ENCODE measurements at regions not wholly inside any gene's neighbourhood (a gene's known extent, or its start where the extent isn't known, plus 50 kb on each side); places are given as distances from the start of the nearest gene placed in this dataset.

DNA sequence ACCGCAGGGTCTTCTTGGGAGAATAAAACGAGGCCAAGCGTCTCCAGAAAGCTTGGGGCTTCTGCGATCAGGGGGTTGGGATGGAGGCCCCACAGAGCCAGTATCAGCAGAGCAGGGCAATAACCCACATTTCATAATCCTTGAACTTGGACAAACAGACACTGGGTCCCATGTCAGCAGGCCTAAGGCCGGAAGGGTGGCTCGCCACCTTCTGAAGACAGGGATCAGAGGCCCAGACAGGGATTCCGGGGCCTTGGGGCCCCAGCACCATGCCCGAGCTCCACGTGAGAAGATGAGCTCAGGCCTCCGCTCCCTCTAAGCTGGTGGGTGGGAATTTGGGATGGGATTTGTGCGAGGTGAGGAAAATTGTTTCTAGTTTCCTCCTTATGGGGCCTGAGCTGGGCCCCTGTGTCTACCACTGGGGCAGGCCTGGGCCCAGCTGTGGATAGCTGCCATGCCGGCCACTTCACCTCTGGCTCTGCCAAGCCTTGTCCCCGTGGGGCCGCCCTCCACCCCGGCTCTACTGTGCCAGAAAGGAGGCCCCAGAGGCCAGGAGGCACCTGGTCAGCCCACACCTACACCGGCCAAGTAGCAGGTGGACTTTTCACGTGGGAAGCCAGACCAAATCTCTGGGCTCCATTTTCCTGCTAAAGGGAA, 67.2 kb upstream of the DLK1 start:
- DNase-seq: no peak

DNA sequence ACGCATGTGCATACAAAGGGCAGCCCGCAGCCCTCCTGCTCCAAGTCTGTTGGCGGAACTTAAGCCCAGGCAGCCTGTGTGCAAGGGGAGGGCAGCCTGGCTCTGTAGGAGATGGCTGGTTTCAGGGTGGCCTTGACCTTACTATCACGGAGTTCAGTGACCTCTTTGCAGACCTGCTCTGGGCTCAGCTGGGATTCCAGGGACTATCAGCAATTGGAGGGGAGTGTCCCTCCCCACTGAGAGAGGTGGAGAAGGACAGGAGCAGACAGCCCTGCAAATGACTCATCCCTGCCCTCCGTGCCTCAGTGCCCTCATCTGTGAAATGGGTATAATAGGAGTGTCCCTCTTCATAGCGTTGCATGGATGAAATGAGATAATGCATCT, 66.2 kb upstream of the DLK1 start:
- DNase-seq: no peak

DNA sequence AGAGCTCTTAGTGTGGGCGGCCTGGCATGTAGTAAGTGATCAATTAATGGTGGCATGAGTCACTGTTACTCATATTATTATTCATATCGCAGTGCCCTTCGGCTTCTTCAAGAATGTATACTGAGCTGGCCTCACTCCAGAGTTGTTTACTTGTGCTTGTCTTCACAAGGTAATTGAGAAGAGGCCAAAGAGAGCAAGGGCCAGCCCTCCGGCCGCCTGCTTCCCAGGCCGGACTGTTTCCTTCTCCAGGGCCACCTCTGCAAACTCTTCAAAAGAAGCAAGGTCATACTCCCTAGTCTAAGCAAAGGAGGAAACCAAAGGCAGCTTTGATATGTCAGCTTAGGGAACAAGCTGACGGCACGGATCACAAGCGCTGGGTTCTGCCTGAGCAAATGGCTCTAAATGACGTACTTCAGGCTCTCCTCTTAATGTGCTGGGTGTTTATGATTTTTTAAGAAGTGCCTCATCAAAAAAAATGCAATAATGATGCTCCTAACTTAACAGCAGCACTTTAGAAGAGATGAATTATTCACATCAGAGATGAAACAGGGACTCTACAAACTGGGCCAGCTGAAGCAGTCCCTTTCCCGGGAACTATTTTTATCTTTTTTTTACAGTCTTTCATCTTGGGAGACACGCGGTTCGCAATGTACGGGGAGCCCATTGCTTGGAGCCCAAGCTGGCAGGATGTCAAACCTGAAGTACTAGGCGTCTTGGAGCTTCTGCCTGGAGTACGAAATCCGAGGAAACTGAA, 65.6 kb upstream of the DLK1 start:
- DNase-seq: no peak

DNA sequence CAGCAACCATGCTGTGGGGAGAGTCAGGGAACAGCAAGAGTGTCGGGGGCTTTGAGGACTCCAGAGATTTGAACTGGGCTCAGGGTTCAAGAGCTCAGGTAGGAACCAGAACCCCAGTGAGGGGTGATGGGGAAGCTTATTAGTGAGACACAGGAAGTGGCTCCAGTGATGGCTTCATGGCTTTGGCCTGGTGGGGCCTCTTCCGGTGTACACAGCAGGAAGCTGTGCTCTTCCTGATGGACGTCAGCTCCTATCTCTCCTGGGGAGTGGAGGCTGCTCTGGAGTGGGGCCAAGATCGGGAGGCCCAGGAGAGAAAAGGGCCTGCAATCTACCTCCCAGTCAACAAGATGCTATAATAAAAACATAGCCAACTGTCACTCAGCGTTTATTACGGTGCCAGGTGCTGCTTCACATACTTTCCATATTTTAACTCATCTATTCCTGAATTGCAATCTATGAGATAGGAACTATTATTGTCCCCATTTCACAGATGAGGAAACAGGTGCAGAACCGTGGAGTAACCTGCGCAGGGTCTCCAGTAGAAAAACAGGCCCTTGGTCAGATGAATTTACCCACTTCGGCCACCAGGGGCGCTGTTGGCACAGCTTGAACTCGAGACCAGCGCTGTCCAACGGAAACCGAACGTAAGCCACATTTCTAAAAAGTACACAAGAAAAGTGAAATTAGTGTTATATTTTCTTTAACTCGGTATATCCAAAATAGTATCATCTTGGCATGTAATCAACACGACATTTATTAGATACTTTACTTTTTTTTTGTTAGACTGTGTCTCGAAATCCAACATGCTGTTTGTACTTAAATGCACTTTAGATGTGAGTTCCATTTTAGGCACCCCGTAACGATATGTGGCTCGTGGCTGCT, 63.6 kb upstream of the DLK1 start:
- peak; percentile 40 for DNase-seq

DNA sequence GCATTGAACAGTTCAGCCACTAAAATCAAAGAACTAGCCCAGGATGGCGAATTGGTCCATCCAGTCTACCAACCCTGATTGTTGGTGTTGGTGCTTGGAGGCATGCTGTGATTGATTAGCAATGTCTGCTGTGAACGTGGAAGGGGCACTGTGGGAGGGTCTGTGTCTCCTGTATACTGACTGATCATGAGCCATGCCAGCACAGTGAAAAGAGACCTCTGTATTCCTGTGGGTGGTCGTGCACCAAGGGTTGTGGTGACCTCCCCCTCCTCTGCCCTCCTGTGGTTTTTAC, 63.0 kb upstream of the DLK1 start:
- no peak for DNase-seq

DNA sequence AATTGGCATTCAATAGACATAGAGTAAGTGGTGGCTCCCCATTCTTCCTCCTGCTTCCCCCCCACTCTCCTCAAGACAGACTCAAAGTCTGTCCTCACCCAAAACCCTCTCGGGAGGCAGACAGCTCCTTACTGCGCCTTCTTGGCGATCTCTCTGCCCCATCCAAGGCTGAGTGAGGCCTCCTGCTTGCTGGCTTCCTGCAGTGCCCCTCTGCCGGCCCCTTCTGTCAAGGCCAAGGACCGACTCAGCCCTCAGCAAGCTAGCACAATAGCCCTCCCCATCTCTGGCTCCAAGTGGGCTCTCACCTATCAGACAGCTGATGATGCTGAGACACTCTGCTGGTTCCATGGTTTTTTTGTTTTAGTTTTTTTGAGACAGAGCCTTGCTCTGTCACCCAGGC, 62.5 kb upstream of the DLK1 start:
- DNase-seq: no peak

DNA sequence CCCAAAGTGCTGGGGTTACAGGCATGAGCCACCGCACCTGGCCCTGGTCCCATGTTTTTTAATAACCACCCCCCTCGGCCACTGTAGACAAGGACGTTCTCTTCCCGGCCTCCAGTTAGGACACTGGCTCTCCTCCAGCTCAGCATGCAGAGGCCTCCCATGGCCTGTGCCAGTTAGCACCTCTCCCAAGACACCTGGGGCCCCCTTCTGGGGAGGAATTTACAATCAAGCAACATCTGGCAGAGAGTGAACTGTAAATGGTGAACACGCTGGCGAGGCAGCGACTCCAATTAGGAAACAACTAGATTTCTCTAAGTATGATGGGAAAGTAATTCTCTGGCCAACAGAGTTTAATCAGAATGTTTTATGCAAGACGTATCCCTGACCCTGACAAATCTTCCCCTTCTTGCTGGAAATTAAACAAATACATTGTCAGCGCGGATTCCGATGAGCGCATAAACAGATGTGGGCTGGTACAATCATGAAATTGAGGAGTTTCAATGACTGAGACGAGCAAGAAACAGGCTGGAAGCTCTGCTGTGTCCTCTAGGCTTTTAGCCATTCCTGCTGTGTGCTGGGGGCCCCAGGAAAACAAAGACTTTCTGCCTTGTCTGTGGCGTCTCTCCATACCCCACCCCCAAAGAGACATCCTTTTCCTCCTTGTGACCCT, 61.7 kb upstream of the DLK1 start:
- no peak for DNase-seq

DNA sequence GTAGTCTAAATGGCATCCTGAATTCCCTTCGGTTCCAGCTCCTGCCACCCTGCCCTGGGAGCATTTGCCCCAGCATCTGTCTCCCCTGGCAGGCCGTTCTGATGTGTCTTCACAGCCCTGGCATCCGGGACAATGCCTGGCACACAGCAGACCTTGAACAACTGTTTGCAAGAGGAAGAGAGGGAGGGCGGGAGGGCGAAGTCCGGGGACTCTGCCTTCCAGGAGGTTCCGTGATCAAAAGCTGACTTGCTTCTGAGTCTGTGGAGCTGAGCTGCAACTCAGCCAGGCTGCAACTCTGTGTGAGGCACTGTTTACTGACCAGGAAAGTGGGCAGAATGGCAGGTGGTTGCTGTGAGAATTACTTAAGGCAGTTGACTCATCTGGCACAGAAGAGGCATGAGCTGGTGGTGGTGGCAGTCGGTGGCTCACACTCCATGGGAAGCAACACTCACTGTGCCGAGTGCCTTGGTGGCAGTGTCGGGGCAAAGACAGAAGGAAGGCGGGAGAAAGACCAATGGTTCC, 61.1 kb upstream of the DLK1 start:
- no peak for DNase-seq

DNA sequence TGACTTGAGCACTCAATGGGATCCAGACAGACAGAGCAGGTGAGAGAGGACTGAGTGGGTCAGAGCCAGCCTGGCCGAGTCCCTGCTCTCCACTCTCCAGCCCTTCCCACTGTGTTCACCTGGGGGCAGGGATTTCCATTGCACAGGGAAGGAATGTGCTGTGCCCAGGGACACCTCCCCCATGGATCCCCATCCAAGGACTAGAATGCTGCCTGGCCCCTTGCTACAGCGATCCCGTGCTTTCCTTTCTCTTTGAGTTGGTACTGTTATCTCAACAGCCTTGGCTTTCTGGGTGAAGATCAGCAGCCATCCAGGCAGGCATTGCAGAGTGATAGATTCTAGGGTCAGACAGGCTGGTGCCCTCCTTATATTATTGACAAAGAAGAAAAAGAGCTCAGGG, 60.3 kb upstream of the DLK1 start:
- DNase-seq: no peak

DNA sequence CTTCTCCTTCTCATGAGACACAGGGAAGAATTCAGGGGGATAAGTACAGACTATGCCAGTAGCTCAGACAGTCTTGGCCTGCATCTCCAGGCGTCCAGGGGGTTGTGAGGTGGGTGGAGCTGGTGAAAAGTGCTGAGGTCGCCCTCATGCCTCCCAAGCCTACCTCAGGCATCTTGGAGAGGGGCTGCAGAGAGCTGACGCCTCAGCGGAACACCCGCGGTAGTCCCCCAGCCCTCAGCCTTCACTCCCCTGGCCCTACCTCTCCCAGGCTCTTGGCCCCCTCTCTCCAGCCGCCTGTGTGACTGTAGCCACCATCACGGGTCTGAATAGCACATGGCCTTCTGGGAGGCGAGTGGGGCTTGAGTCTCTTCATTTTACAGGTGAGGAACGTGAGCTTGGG, 59.8 kb upstream of the DLK1 start:
- no peak for DNase-seq

DNA sequence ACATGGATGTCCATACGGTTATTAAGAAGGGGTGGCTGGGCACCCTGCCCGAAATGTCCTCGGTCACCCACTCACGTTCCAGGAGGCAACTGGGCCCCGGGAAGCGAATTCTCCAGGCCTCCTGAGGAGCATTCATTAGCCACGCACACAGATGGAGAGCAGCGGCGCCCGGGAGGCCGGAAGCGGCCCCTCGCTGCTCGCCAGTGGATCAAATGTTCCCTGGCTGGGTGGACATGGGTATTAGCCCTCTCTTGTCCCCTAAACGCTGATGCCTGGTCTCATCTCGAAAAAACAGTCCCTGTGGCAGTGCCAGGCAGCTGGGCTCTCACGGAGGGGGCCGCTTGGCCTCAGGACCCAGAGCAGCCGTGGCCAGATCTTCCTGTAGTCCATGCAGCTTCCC, 59.0 kb upstream of the DLK1 start:
- DNase-seq: no peak

DNA sequence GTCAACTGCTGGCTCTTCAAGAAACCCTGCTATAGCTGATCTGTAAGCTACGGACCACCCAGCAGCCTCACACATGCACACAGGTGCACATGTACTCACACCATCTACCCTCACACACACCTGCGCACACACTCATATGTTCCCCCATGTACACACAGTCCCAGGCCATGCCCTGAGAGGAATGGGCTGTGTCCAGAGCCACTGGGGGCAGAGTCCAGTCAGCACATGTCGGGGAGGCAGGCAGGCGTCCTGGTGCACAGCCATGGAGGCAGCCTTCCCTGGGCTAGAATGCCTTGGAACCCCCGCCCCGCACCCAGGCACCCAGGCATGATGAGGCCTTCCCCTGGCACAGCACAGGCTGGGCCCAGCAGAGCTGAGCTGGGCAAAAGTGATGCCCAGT, 58.3 kb upstream of the DLK1 start:
- no peak for DNase-seq

DNA sequence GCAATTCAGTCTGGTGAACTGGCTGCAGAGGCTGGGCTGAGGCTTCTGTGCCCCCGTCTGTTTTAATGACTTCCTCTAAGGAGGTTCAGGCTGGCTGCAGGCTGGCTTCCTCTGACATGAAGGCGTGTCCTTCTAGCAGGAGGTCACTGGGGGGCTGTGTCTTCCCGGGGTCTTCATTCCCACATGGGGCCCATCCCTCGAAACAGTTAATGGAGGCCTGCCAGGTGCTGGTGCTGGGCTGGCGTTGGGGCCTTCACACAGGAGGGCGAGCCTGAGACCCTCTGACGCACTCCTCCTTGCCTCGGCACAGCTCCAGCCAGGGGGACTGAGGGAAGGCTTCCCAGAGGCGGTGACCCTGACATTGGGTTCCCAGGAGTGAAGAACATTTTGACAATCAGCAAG, 57.7 kb upstream of the DLK1 start:
- no peak for DNase-seq

DNA sequence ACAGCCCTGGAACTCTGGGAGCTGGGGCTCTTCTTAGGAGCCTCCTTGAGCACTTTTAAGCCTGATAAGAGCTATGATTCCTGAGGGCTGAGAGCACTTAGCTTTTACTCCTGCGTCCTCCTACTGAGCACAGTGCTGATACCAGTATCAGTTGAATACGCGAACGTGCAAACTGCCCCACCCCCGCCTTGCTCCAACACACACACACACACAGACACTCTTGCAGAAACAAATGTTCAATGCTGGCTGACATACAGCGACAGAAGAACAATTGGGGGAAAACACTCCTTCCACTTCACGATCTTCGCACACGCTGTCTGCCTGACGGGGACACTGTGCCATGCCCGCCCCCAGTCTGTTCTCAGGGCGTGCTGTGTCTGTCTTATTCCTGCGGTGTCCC, 57.2 kb upstream of the DLK1 start:
- no peak for DNase-seq

DNA sequence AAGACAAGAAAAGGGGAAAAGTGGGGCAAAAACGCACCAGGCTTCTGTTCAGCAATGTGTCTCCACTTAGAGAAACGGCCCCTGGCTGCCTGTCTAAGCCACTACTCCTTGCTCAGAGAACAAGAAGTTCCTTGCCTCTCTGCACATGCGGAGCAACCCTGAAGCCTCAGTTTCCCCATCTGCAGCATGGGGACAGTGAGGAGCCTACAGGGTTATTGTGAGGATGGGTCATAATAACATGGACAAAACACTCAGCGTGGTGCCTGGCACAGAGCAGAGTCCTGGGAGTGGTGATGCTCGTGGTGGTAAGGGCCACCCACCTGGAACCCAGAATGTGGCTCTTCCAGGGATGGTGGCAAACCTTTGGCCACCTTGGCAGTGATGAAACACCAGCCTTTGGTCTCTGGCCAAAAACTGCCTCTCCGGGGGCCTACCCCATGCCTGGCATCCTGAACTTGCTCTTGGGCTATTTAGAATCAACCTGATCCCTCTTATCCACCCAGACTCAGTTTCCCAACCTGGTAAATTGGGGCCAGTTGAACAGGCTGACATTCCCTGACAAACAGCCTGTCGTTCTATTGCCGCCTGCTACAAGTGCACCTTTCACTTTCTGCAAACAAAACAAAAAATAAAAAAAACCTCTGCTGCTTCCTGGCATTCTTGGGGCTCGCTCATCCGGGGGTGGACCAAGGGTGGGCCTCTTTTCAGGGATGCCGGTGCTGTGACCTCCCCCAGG, 56.5 kb upstream of the DLK1 start:
- DNase-seq: no peak

DNA sequence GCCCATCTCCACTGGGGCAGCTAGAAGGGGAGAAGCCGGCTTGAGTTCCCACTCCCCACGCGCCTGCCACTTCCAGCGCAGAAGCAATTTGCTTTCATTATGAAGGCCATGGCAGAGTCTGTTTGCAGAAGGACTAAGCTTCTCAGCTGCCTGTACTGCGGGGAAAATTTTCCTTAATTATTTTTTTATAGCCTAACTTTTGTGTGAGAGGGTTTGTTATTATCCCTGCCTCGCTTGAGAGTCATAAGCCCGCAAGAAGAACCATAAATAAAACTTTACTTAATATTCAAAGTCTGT, 56.0 kb upstream of the DLK1 start:
- no peak for DNase-seq

DNA sequence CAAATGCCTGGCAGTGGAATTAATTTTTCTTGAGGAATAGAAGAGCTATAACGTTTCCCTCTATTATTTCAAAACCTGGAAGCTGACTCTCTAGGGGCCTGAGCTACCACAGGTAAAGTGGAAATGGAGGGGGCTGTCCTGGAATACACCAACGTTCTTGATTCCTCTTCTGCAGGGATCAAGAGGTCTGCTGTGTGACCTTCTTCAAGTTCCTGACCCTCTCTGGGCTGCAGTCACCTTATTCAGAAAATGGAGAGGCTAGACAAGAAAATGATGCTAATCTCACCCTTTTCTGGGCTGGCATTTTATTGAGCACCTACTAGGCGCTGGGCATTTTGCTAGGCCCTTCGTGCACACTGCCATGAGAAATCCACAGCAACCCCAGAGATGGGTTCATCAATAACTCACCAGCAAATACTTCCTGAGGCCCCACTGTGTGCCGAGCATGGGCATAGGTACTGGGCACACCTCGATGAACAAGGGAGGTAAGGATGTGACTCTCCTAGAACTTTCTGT, 55.2 kb upstream of the DLK1 start:
- DNase-seq: no peak

DNA sequence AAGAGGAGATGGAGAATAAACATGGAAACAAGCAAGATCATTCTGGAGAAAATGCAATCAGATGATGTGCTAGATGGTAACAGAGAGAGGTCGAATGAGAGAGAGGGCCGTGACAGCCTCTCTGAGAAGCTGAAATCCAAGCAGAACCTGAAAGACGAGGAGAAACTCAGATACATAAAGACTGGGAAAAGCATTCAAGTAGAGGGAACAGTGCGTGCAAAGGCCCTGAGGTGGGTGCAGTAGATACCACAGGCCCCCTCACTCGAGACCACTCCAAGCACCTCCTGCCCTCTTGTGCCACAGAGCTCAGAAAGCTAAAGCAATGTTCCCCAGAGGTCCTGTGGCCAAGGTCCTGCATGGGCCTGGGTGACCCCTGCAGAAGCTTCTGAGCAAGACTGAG, 54.8 kb upstream of the DLK1 start:
- no peak for DNase-seq

DNA sequence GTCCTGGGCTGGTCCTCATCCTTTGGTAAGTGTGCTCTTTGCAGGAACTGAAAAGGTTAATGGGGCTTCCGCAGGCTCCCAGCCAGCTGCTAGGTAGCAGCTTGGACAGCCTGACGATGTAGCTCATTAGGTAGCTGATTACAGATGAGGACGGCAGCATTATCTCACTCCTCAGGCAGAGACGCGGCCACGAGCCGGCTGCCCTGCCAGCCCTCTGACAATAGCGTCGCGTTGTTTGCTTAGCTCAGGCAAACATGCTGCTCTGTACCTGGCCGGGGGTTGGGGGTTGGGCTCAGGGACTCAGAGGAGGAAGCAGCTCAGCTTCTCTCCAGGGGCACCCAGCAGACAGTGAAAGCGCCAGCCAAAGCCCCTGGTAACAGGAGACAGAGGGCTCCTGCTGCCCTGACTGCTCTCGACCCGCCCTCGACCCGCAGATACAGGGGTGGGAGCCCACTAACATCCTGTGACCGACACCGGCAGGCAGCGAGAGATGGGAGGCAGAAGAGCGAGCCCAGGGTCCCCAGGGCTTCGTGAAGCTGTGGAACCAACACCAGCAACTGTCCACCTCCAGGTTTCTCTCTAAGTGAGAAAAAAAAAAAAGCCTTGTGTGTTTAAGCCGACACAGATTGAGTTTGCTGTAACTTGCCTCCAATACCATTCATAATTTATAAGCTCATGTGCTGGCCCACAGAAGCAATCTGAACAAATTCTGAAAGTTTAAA, 53.4 kb upstream of the DLK1 start:
- no peak for DNase-seq

DNA sequence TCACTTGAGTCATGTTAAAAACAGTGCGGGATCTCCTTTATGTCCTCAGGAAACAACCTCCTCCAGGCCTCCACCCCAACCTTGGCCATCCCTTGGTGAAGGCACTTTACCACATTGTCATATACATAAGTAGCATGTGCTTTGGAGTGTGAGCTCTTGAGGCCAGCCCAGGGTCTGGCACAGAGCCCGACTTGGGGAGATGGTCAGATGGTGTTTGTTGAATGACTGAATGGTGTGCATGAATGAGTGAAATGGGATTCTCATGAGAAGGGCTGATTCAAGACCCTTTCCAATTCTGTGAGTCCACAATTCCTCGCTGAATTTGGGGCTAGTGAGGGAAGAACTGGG, 52.9 kb upstream of the DLK1 start:
- no peak for DNase-seq

DNA sequence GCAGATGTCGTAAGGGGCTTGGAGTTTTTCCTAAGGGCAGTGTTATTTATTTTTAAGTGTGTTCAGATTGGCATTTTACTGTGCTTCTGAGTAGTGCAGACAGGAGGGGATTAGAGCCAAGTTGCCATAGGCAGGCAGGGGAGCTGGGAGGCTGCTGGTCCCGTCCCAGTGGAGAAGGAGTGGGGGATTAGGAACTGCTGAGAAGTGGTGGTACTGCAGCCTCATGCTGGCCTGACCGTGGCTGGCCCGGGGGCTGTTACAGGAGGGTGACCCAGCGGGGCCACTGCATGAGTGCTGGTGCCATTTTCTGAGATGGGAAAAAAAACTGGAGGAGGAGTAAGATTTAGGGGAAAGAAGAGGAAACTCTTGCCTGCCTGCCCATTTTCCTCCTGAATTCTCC, 52.3 kb upstream of the DLK1 start:
- DNase-seq: no peak

Data from CD4-positive, alpha-beta T cell treated with Interleukin-4 for 4 hours (primary cell).